Erythroblast (primary cell): ENCODE measurements at regions not wholly inside any gene's neighbourhood (a gene's known extent, or its start where the extent isn't known, plus 50 kb on each side); places are given as distances from the start of the nearest gene placed in this dataset.
A peak's percentile ranks its signal among the peaks of the same experiment; 100 is the strongest.
"Not testable (repeated sequence)": the region's sequence is repeated elsewhere in the genome, so short reads cannot be mapped to it uniquely, and the experiment has no call there.

ENCODE experiments used
- DNase-seq, 2 experiments: peaks; one replicate each; lab custom pipeline; 2025; lab: John Stamatoyannopoulos, UW
- GATA1 ChIP-seq: IDR thresholded peaks from 2 replicates; pipeline ENCODE4 v1.6.1; 2011; ENCODE audit warnings: low read depth, mild to moderate bottlenecking, control low read depth, low read length, moderate library complexity
- POLR2A ChIP-seq: IDR thresholded peaks from 2 replicates; pipeline ENCODE4 v1.6.1; 2011; ENCODE audit warnings: mild to moderate bottlenecking, low read length

- TF ChIP-seq GATA1 = no peak
- TF ChIP-seq POLR2A = no peak
- peak; percentile 0 to 3 for DNase-seq
These were observed 615.4 kb upstream of the ZFP42 start for GRCh38 chr4:187380181-187380581.

GRCh38 chr4:187383181-187383580 is 612.4 kb upstream of the ZFP42 start:
- TF ChIP-seq GATA1 (no peak), POLR2A (no peak)
- DNase-seq = no peak

- no peak for DNase-seq
- TF ChIP-seq POLR2A (no peak), GATA1 (no peak)
These were observed 607.8 kb upstream of the ZFP42 start for GRCh38 chr4:187387739-187388138.

GRCh38 chr4:187389420-187389819 is 606.2 kb upstream of the ZFP42 start:
- TF ChIP-seq GATA1 (no peak), POLR2A (no peak)
- no peak for DNase-seq

GRCh38 chr4:187390646-187391045 is 604.9 kb upstream of the ZFP42 start:
- TF ChIP-seq GATA1 (no peak), POLR2A (no peak)
- DNase-seq = no peak

GRCh38 chr4:187393531-187394344 is 601.8 kb upstream of the ZFP42 start:
- TF ChIP-seq GATA1 (no peak), POLR2A (no peak)
- no peak for DNase-seq

GRCh38 chr4:187396106-187396505 is 599.5 kb upstream of the ZFP42 start:
- DNase-seq = no peak
- TF ChIP-seq POLR2A = no peak
- no peak for TF ChIP-seq GATA1

GRCh38 chr4:187408447-187408846 is 587.1 kb upstream of the ZFP42 start:
- DNase-seq = not testable (repeated sequence)

- TF ChIP-seq GATA1 (no peak), POLR2A (no peak)
- no peak for DNase-seq
These were observed 581.8 kb upstream of the ZFP42 start for GRCh38 chr4:187413564-187414358.

GRCh38 chr4:187414716-187415115 is 580.9 kb upstream of the ZFP42 start:
- no peak for TF ChIP-seq POLR2A
- TF ChIP-seq GATA1 = no peak
- DNase-seq = no peak

- DNase-seq = no peak
- TF ChIP-seq POLR2A (no peak), GATA1 (no peak)
These were observed 580.3 kb upstream of the ZFP42 start for GRCh38 chr4:187415231-187415630.

- no peak for DNase-seq
- TF ChIP-seq GATA1 (no peak), POLR2A (no peak)
These were observed 579.4 kb upstream of the ZFP42 start for GRCh38 chr4:187416216-187416615.

- no peak for DNase-seq
- no peak for TF ChIP-seq POLR2A
- TF ChIP-seq GATA1 = no peak
These were observed 577.9 kb upstream of the ZFP42 start for GRCh38 chr4:187417721-187418120.

- DNase-seq = peak in 1 of 2 experiments; percentile 5
- TF ChIP-seq GATA1 (no peak), POLR2A (no peak)
These were observed 572.9 kb upstream of the ZFP42 start for GRCh38 chr4:187422655-187423054.

- TF ChIP-seq POLR2A (no peak), GATA1 (no peak)
- DNase-seq = no peak
These were observed 570.9 kb upstream of the ZFP42 start for GRCh38 chr4:187424636-187425035.
